ENCODE measurements at regions not wholly inside any gene's neighbourhood (a gene's known extent, or its start where the extent isn't known, plus 50 kb on each side); places are given as distances from the start of the nearest gene placed in this dataset.

DNA sequence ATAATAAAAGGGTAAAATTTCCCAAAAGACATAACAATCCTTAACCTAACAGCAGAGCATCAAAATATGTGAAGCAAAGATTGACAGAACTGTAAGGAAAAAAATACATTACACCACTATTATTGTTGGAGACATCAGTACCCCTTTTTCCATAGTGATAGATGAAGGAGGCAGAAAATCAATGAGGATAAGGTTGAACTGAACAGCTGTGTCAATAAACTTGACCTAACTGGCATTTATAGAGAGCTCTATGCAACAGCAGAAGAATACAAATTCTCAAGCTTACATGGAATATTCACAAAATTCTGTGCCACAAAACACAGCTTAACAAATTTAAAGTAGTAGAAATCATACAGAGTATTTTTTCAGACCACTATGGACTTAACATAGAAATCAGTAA lies 195.0 kb upstream of the ELAC2 start:
- no peak for DNase-seq
- no peaks in the 10 kb centered on the region for H3K4me1 ChIP-seq
- TF ChIP-seq, protein P1, sequence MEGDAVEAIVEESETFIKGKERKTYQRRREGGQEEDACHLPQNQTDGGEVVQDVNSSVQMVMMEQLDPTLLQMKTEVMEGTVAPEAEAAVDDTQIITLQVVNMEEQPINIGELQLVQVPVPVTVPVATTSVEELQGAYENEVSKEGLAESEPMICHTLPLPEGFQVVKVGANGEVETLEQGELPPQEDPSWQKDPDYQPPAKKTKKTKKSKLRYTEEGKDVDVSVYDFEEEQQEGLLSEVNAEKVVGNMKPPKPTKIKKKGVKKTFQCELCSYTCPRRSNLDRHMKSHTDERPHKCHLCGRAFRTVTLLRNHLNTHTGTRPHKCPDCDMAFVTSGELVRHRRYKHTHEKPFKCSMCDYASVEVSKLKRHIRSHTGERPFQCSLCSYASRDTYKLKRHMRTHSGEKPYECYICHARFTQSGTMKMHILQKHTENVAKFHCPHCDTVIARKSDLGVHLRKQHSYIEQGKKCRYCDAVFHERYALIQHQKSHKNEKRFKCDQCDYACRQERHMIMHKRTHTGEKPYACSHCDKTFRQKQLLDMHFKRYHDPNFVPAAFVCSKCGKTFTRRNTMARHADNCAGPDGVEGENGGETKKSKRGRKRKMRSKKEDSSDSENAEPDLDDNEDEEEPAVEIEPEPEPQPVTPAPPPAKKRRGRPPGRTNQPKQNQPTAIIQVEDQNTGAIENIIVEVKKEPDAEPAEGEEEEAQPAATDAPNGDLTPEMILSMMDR (IDR thresholded peaks at IDR 0.05; ENCODE audit: low read depth, low read length), result no peak
- H3K9me3 ChIP-seq, result no peaks in the 10 kb centered on the region
- no peaks in the 10 kb centered on the region for H3K36me3 ChIP-seq
- no peak overlapping the region for H3K4me3 ChIP-seq (ENCODE audit: low read depth, low read length)
- no peaks in the 10 kb centered on the region for H3K27me3 ChIP-seq

DNA sequence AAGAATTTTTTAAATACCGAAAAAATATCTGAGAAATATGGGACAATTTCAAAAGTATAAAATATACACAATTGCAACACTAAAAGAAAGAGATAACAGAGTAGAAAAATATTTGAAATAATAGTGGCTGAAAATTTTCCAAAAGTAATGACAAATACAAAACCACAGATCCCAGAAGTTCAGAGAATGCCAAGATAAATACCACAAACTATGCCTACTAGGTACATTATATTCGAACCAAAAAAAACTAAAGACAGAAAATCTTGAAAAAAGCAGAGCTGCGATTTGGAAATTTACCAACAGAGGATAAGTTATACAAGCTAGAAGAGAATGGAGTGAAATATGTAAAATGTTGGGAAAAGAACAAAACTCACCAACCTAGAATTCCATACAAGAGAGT lies 191.3 kb upstream of the ELAC2 start:
- TF ChIP-seq, protein P1 (IDR thresholded peaks at IDR 0.05; ENCODE audit: low read depth, low read length), result no peak
- DNase-seq, result no peak
- no peaks in the 10 kb centered on the region for H3K4me1 ChIP-seq

DNA sequence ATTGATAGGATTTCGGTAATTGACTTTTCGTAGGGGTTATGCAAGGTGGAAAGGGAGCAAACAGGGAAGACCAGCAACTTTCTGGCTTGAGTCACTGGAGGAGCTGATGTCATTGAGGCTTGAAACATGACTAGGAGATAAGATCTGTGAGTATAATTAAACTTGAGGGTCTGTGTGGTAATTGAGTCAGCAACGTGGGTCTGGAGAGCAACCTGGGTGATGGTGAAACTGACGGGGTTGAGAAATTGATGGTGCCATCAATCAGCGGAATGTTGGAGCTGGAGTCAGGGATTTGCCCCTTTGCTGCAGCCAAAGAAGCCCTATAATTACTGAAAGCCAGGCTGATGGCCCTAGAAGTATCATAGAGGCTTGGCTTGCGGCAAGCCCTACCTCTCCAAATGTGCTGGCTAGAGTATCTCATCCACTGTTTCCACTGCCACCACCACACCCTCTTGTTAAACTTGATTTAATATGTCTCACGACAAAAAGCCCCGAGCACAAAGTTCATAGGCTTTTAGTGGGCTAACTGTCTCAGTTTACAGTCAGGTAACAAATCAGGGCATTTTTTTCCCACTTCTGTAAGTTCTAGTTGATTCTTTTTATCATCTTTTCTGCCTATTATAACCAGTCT lies 186.9 kb upstream of the ELAC2 start:
- H3K36me3 ChIP-seq, result no peaks in the 10 kb centered on the region
- H3K9me3 ChIP-seq, result no peaks in the 10 kb centered on the region
- TF ChIP-seq, protein P1 (IDR thresholded peaks at IDR 0.05; ENCODE audit: low read depth, low read length), result no peak
- H3K27me3 ChIP-seq, result no peaks in the 10 kb centered on the region
- H3K4me3 ChIP-seq (ENCODE audit: low read depth, low read length), result no peak overlapping the region
- no peak for DNase-seq
- H3K4me1 ChIP-seq, result no peaks in the 10 kb centered on the region

More for the DNA sequence above, 191.3 kb upstream of the ELAC2 start:
- Histone ChIP-seq H3K4me3 (ENCODE audit: low read depth, low read length) (no peak overlapping the region), H3K36me3 (no peaks in the 10 kb centered on the region), H3K27me3 (no peaks in the 10 kb centered on the region), H3K9me3 (no peaks in the 10 kb centered on the region)

DNA sequence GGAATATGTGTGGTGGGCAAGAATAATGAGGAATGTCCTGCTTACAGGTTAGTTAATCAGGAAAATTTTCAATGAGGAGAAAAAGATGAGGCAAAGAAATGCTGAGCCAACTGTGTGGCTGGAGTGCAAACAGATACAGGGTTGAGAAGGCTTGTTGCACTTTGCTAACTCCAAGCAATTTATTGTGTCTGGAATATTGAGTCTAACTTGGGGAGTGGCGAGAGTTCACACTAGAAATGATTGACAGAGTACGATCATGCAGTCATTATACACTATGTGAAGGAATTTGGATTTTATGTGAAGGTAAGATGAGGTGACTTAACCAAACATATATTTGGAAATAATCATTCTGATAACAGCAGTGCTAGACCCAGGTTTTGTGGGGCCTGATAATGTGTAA lies 185.0 kb upstream of the ELAC2 start:
- Histone ChIP-seq H3K36me3 (no peaks in the 10 kb centered on the region), H3K4me1 (no peaks in the 10 kb centered on the region), H3K27me3 (no peaks in the 10 kb centered on the region), H3K4me3 (ENCODE audit: low read depth, low read length) (no peak overlapping the region), H3K9me3 (no peaks in the 10 kb centered on the region)
- TF ChIP-seq, protein P1 (IDR thresholded peaks at IDR 0.05; ENCODE audit: low read depth, low read length), result no peak
- DNase-seq, result no peak

DNA sequence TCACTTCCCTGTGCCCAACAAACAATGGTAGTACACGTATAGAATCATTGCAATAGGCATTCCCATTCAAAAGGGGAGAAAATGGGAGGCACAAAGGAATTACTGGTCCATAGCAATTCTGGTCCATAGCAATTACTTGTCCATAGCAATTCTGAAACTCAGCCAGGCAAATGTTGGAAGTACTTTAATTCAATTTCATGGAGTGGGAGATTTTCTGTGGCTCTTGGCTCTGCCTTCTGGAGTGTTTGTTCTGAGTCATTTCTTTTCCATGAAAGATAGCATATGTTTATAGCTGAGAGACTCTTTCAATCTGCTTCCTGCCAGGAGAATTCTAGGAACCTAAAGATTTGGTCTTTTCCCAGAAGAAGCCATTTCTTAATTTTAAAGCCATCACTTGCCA lies 182.8 kb upstream of the ELAC2 start:
- H3K9me3 ChIP-seq, result no peaks in the 10 kb centered on the region
- no peak overlapping the region for H3K4me3 ChIP-seq (ENCODE audit: low read depth, low read length)
- no peaks in the 10 kb centered on the region for H3K36me3 ChIP-seq
- no peaks in the 10 kb centered on the region for H3K4me1 ChIP-seq
- TF ChIP-seq, protein P1 (IDR thresholded peaks at IDR 0.05; ENCODE audit: low read depth, low read length), result no peak
- DNase-seq, result no peak
- no peaks in the 10 kb centered on the region for H3K27me3 ChIP-seq

DNA sequence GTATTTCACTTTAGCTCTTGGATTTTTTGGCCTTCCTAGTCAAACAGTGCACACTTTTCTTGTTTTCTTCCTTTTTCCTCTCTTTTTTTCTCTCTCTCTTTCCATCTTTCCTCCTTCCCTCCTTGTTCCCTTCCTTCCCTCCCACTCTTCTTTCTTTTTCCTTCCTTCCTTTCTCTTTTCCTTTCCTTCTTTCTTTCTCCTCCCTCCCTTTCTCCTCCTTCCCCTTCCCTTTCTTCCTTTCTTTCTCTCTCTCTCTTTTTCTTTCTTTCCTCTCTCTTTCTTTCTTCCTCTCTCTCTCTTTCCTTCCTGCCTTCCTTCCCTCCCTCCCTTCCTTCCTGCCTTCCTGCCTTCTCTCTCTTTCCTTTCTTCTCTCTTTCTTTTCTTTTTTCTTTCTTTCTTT lies 181.6 kb upstream of the ELAC2 start:
- H3K36me3 ChIP-seq, result no peaks in the 10 kb centered on the region
- TF ChIP-seq, protein P1 (IDR thresholded peaks at IDR 0.05; ENCODE audit: low read depth, low read length), result no peak
- no peak overlapping the region for H3K4me3 ChIP-seq (ENCODE audit: low read depth, low read length)
- no peaks in the 10 kb centered on the region for H3K9me3 ChIP-seq
- H3K27me3 ChIP-seq, result no peaks in the 10 kb centered on the region
- H3K4me1 ChIP-seq, result no peaks in the 10 kb centered on the region
- DNase-seq, result no peak
